Transverse colon (tissue), 3 donors: ENCODE measurements at regions not wholly inside any gene's neighbourhood (a gene's known extent, or its start where the extent isn't known, plus 50 kb on each side); places are given as distances from the start of the nearest gene placed in this dataset.

Source experiments
- CTCF ChIP-seq, 5 experiments: fragments of 200-600 bp in 3 of 5; fragments of 450-650 bp in 2 of 5; sonication (generic) in 3 of 5; IDR thresholded peaks; 1 replicate in 2 of 5; 2 replicates in 3 of 5; pipeline ENCODE4 v1.5.1; 2016 to 2017; ENCODE audit warnings: antibody characterized with exemption in 5 of 5, inconsistent platforms in 3 of 5, mild to moderate bottlenecking in 2 of 5, moderate library complexity in 1 of 5
- POLR2A ChIP-seq: fragments of 450-650 bp; IDR thresholded peaks from one replicate; pipeline ENCODE4 v1.6.1; 2016; ENCODE audit warnings: antibody characterized with exemption, mild to moderate bottlenecking, moderate library complexity

- TF ChIP-seq POLR2A, result no peak
- no peak for TF ChIP-seq CTCF (IDR thresholded peaks at IDR 0.05)
Observed at GRCh38 chr4:184953421-184953945, 64.8 kb upstream of the HELT start.
